OCI-LY1 (cell line): ENCODE measurements at regions not wholly inside any gene's neighbourhood (a gene's known extent, or its start where the extent isn't known, plus 50 kb on each side); places are given as distances from the start of the nearest gene placed in this dataset.

Experiments
- EZH2 ChIP-seq: fragments of 200-600 bp; sonication (generic), shearing (Covaris generic); IDR thresholded peaks from 2 replicates; pipeline ENCODE4 v1.8.0; 2017; ENCODE audit warnings: borderline replicate concordance, mixed run types, mild to moderate bottlenecking, antibody characterized with exemption, low read length, moderate library complexity, mixed read lengths
- TF ChIP-seq, protein P1 (sequence below): fragments of 200-600 bp; sonication (generic), shearing (Covaris generic); IDR thresholded peaks from 2 replicates; pipeline ENCODE4 v1.5.1; 2017; ENCODE audit warnings: mild to moderate bottlenecking, antibody characterized with exemption, low read length, moderate library complexity, mixed read lengths

DNA sequence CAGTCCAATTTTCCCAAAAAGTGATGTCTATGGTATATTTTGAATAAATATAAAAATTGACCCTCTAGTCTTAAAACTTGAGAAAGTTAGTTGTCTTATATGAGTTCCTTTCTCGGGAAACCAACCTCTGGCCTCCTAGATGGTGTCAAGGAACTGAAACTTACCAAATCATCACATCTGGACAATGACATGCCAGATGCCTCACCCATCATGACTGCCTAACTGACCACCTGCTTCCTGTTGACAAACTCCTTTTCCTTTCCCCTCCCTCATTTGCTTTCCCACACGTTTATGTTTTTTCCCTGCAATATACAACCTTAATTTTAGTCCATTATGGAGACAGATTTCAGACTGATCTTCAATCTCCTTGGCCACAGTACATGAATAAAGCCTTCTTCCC is 731.0 kb downstream of the EPHA7 start:
- TF ChIP-seq, protein P1, sequence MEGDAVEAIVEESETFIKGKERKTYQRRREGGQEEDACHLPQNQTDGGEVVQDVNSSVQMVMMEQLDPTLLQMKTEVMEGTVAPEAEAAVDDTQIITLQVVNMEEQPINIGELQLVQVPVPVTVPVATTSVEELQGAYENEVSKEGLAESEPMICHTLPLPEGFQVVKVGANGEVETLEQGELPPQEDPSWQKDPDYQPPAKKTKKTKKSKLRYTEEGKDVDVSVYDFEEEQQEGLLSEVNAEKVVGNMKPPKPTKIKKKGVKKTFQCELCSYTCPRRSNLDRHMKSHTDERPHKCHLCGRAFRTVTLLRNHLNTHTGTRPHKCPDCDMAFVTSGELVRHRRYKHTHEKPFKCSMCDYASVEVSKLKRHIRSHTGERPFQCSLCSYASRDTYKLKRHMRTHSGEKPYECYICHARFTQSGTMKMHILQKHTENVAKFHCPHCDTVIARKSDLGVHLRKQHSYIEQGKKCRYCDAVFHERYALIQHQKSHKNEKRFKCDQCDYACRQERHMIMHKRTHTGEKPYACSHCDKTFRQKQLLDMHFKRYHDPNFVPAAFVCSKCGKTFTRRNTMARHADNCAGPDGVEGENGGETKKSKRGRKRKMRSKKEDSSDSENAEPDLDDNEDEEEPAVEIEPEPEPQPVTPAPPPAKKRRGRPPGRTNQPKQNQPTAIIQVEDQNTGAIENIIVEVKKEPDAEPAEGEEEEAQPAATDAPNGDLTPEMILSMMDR, result no peak
- no peak for TF ChIP-seq EZH2
